Hepatocyte (in vitro differentiated cells): ENCODE measurements at regions not wholly inside any gene's neighbourhood (a gene's known extent, or its start where the extent isn't known, plus 50 kb on each side); places are given as distances from the start of the nearest gene placed in this dataset.

Source experiments
- DNase-seq: peaks from one replicate; pipeline ENCODE4 v3.0.0-alpha.2; 2016; ENCODE audit warnings: low spot score
- H2AFZ ChIP-seq: fragments of 200-600 bp; sonication (generic); 2 replicates; pipeline ENCODE4 v1.6.0; 2016; ENCODE audit warnings: antibody characterized with exemption, mild to moderate bottlenecking
- H3K27ac ChIP-seq: fragments of 200-600 bp; sonication (generic); 2 replicates; pipeline ENCODE4 v1.5.1; 2016; ENCODE audit warnings: mild to moderate bottlenecking
- H3K27me3 ChIP-seq: fragments of 200-600 bp; sonication (generic); 2 replicates; pipeline ENCODE4 v1.6.1; 2016
- H3K36me3 ChIP-seq: fragments of 200-600 bp; sonication (generic); replicated peaks from 2 replicates; pipeline ENCODE4 v1.5.1; 2016; ENCODE audit warnings: low read depth; ENCODE audit not compliant: insufficient read depth
- H3K4me1 ChIP-seq: fragments of 200-600 bp; sonication (generic); 2 replicates; pipeline ENCODE4 v1.5.1; 2016; ENCODE audit warnings: mild to moderate bottlenecking, moderate library complexity; ENCODE audit not compliant: insufficient read depth
- H3K4me2 ChIP-seq: fragments of 200-600 bp; sonication (generic); 2 replicates; pipeline ENCODE4 v1.6.0; 2016
- H3K4me3 ChIP-seq: fragments of 200-600 bp; sonication (generic); 2 replicates; pipeline ENCODE4 v1.5.1; 2016; ENCODE audit warnings: mild to moderate bottlenecking
- H3K79me2 ChIP-seq: fragments of 200-600 bp; sonication (generic); 2 replicates; pipeline ENCODE4 v1.6.0; 2017; ENCODE audit warnings: mild to moderate bottlenecking
- H3K9me2 ChIP-seq: fragments of 200-600 bp; sonication (generic); replicated peaks from 2 replicates; pipeline ENCODE4 v1.6.0; 2017; ENCODE audit warnings: mild to moderate bottlenecking; ENCODE audit not compliant: insufficient read depth
- H3K9me3 ChIP-seq: fragments of 200-600 bp; sonication (generic); 2 replicates; pipeline ENCODE4 v1.5.1; 2016; ENCODE audit warnings: low read depth, mild to moderate bottlenecking
- H4K20me1 ChIP-seq: fragments of 200-600 bp; sonication (generic); 2 replicates; pipeline ENCODE4 v1.6.0; 2016; ENCODE audit warnings: mild to moderate bottlenecking; ENCODE audit not compliant: insufficient read depth, poor library complexity, severe bottlenecking
- CTCF ChIP-seq: fragments of 200-600 bp; sonication (generic); IDR thresholded peaks from 2 replicates; pipeline ENCODE4 v1.5.1; 2016; ENCODE audit warnings: antibody characterized with exemption, mild to moderate bottlenecking; ENCODE audit not compliant: poor library complexity
- EZH2 ChIP-seq: fragments of 200-600 bp; sonication (generic); IDR thresholded peaks from 2 replicates; pipeline ENCODE4 v1.6.1; 2016; ENCODE audit warnings: antibody characterized with exemption, mild to moderate bottlenecking, borderline replicate concordance
- EZH2phosphoT487 ChIP-seq: fragments of 200-600 bp; sonication (generic); IDR thresholded peaks from one replicate; pipeline ENCODE4 v1.6.1; 2018; ENCODE audit warnings: antibody characterized with exemption, mild to moderate bottlenecking, low read depth, moderate library complexity; ENCODE audit not compliant: unreplicated experiment, severe bottlenecking
- WGBS: methylation state at CpG from one replicate; pipeline ENCODE4 v1.1.6; 2016; ENCODE audit warnings: low lambda C conversion rate; ENCODE audit errors: missing lambda C conversion rate; 5-methylcytosine and 5-hydroxymethylcytosine counted together

- WGBS: 69% methylated on average over 2 of the region's 2 CpGs
- H3K4me2 ChIP-seq: no peak overlapping the region
- no peak for DNase-seq
- no peak overlapping the region for H3K27ac ChIP-seq
- no peaks in the 10 kb centered on the region for H4K20me1 ChIP-seq
- H3K27me3 ChIP-seq: no peaks in the 10 kb centered on the region
- no peaks in the 10 kb centered on the region for H3K9me3 ChIP-seq
- no peaks in the 10 kb centered on the region for H3K9me2 ChIP-seq
- no peaks in the 10 kb centered on the region for H3K4me1 ChIP-seq
- no peak overlapping the region for H2AFZ ChIP-seq
- H3K79me2 ChIP-seq: no peaks in the 10 kb centered on the region
- TF ChIP-seq EZH2phosphoT487 (no peak), EZH2 (no peak), CTCF (no peak)
- H3K4me3 ChIP-seq: no peak overlapping the region
- H3K36me3 ChIP-seq: no peaks in the 10 kb centered on the region
These were observed 433.2 kb downstream of the ISL1 start for GRCh38 chr5:51816427-51816826.

GRCh38 chr5:51821697-51822096 is 438.4 kb downstream of the ISL1 start:
- Histone ChIP-seq H2AFZ (no peak overlapping the region), H3K9me2 (no peaks in the 10 kb centered on the region), H3K36me3 (no peaks in the 10 kb centered on the region), H3K79me2 (no peaks in the 10 kb centered on the region), H3K4me3 (no peak overlapping the region), H3K4me1 (no peaks in the 10 kb centered on the region), H3K27me3 (no peaks in the 10 kb centered on the region), H3K4me2 (no peak overlapping the region), H3K27ac (no peak overlapping the region), H3K9me3 (no peaks in the 10 kb centered on the region), H4K20me1 (no peaks in the 10 kb centered on the region)
- no peak for TF ChIP-seq EZH2
- no peak for TF ChIP-seq CTCF
- no peak for TF ChIP-seq EZH2phosphoT487
- WGBS: 90% methylated on average over 3 of the region's 3 CpGs
- no peak for DNase-seq

- H4K20me1 ChIP-seq: no peaks in the 10 kb centered on the region
- TF ChIP-seq EZH2phosphoT487: no peak
- no peak for TF ChIP-seq CTCF
- H3K36me3 ChIP-seq: no peaks in the 10 kb centered on the region
- DNase-seq: no peak
- H3K79me2 ChIP-seq: no peaks in the 10 kb centered on the region
- no peak overlapping the region for H3K4me3 ChIP-seq
- H3K27me3 ChIP-seq: no peaks in the 10 kb centered on the region
- H3K9me3 ChIP-seq: no peaks in the 10 kb centered on the region
- H3K27ac ChIP-seq: no peak overlapping the region
- H3K4me2 ChIP-seq: no peak overlapping the region
- H3K9me2 ChIP-seq: no peaks in the 10 kb centered on the region
- 81% methylated on average over 2 of the region's 2 CpGs for WGBS
- H3K4me1 ChIP-seq: no peaks in the 10 kb centered on the region
- no peak overlapping the region for H2AFZ ChIP-seq
These were observed 446.0 kb downstream of the ISL1 start for GRCh38 chr5:51829230-51829629.

GRCh38 chr5:51829691-51830090 is 446.4 kb downstream of the ISL1 start:
- H3K36me3 ChIP-seq: no peaks in the 10 kb centered on the region
- no peaks in the 10 kb centered on the region for H3K9me2 ChIP-seq
- DNase-seq: no peak
- no peak overlapping the region for H3K4me2 ChIP-seq
- no peaks in the 10 kb centered on the region for H3K79me2 ChIP-seq
- no peak overlapping the region for H3K4me3 ChIP-seq
- no peak overlapping the region for H3K27ac ChIP-seq
- H2AFZ ChIP-seq: no peak overlapping the region
- no peak for TF ChIP-seq CTCF
- TF ChIP-seq EZH2phosphoT487: no peak
- no peak for TF ChIP-seq EZH2
- no peaks in the 10 kb centered on the region for H3K27me3 ChIP-seq
- no peaks in the 10 kb centered on the region for H4K20me1 ChIP-seq
- H3K4me1 ChIP-seq: no peaks in the 10 kb centered on the region
- no peaks in the 10 kb centered on the region for H3K9me3 ChIP-seq
